Myocyte (in vitro differentiated cells): ENCODE measurements at regions not wholly inside any gene's neighbourhood (a gene's known extent, or its start where the extent isn't known, plus 50 kb on each side); places are given as distances from the start of the nearest gene placed in this dataset.
"Not testable (repeated sequence)": the region's sequence is repeated elsewhere in the genome, so short reads cannot be mapped to it uniquely, and the experiment has no call there.

Experiments used
- DNase-seq: peaks from one replicate; pipeline ENCODE4 v3.0.0-alpha.2; 2012; ENCODE audit warnings: low read depth

- DNase-seq = no peak
These were observed 141.2 kb upstream of the ASB18 start for GRCh38 chr2:236405357-236405756.

GRCh38 chr2:236408090-236408489, 143.9 kb upstream of the ASB18 start:
- DNase-seq = no peak

GRCh38 chr2:236408786-236409185, 144.6 kb upstream of the ASB18 start:
- no peak for DNase-seq

GRCh38 chr2:236415684-236416444, 151.7 kb upstream of the ASB18 start:
- DNase-seq = no peak

- no peak for DNase-seq
These were observed 152.5 kb upstream of the ACKR3 start for GRCh38 chr2:236417150-236417549.

GRCh38 chr2:236430584-236430983, 139.0 kb upstream of the ACKR3 start:
- DNase-seq = no peak

DNA sequence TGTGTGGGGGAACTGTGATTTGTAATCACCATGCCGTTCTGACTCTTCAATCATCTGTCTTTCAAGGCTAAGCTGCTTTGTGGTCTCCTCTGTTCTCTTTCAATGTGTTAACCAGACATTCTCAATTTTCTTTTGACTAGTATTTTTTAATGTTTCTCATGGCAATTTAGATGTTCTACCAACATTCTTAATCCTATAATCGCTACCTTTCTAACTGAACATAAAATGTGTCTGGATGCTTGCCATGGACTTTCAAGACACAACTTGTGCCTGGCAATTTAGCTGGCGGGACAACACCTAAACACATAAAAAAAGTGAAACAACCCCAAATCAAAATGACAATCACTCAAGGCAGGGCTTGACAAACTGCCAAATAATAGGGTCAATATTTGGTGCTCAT, 135.0 kb upstream of the ACKR3 start:
- no peak for DNase-seq

DNA sequence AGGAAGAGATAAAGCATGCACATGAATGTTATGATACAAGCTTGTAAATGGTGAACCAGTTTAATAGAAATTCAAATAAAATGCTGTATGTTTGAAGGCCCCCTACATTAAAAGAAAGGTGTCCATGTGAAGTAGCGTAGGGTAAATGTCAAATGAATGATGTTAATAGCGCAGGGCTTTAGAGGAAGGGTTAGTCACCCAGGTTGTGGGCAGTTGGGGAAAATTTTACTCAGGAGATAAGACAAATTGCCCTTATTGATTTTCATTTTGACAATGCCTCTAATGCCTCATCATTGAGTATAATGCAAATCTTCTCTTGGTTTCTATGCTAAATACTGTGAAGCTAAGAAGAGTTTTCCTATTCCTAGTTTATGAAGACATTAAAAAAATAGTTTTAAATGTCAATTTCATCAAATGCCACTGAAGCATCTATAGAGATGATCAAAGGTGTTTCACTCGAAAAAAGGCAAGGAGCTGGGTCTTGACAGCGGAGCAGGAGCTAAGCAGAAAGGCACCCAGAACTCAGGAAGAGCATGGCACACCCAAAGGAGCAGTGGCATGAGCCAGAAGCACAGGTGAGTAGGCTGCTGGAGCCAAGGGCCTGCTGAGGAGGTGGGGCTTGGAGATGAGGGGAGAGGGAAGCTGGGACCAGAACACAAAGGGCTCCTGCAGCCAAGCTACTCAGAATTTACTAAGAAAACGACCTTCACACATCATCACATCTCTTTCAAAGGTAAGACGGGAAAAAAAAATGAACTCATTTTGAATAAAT, 129.3 kb upstream of the ACKR3 start:
- no peak for DNase-seq

DNA sequence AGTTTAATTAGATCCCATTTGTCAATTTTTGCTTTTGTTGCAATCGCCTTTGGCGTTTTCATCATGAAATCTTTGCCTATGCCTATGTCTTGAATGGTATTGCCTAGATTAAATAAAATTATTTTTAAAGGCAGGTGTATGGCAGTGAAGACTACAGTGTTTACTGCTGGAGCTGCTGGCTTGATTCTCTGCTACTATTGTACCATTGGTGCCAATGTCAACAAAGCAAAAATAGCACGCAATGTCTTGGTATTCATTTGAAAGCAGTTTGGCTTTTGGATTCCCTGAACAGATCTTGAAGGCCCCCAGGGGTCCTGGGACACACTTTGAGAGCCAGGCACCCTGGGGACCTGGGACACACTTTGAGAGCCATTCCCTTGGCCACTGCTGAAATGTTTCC, 125.4 kb upstream of the ACKR3 start:
- no peak for DNase-seq

DNA sequence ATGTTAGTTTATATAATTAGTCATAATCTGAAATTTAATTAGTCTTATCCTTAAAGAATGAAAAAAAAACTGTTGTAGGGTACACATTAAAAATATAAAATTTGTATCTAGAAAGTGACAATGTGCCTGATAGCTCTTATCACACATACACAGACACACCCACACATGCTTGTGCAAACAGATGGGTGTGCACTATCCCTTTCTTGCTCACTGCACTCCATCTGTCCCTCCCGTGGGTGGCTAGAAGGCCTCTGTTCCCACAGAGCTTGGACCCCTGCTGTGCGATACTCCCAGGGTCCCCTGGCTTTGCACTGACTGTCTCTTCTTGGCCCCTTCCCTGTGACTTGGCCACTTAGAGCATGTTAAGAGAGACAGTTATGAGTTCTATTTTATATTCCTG, 123.9 kb upstream of the ACKR3 start:
- DNase-seq = no peak

DNA sequence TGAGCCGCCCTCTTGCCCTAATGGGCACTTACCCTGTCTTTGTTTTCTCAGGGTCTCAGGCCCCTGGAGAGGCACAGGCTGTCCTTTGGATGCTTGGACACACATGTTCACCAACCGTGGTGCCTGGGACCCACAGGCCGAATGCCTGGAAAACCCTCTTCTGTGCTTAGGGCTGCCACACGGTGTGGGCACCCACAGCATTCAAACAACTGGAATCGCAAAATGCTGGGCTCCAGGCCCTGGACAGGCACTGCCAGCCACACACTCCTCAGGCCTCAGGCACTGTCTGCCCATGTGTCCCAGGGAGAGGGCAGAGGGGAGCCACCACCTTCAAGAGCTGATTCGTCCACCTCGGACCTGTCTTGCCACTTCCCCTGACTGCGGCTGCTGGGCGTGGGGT, 123.1 kb upstream of the ACKR3 start:
- no peak for DNase-seq

DNA sequence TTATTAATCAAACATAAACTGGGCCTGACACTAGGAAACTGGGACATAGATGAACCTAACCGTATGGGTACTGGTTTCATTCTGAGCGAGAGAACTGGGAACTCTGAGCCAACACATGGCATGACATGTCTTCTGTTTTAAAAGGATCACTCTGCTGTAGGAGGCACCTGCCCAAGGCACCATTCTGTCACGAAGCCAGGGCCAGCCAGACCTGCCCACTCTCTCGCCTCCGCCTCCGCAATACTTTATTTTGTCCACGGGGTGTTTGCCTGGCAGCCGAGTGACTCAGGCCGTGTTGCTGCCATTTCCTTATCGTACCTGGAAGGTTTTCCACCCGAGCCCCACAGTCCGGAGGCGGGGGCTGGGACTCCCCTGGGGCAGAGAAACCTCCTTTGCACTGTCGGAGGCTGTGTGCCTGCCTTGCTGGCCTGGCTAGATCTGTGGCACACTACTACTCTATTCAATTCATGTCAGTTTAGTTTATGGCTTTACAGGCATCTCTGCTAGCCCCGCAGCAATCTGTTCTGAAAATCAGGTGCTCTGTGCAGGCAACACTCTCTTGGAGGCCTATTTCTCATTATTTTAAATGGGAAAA, 120.4 kb upstream of the ACKR3 start:
- DNase-seq = no peak

DNA sequence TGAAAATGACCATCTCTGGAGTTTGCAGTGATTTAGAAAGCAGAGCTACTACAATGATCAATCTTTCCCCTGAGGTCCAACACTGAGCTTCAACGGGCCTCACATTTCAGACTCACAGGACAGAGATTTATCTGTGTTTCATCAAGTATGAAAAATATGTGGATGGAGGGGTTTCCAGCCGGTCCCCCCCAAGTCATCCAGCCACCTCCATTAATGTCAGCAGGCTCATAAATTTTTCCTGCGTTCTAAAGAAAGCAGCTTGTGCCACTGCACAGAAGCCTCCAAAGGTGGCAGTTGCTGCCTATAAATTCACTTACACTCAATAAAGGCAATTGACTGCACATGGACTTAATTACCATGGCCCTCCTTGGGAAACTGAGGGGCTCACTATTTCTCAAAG, 117.4 kb upstream of the ACKR3 start:
- DNase-seq = no peak

GRCh38 chr2:236454076-236454475, 115.5 kb upstream of the ACKR3 start:
- no peak for DNase-seq

GRCh38 chr2:236459393-236459792, 110.2 kb upstream of the ACKR3 start:
- no peak for DNase-seq

DNA sequence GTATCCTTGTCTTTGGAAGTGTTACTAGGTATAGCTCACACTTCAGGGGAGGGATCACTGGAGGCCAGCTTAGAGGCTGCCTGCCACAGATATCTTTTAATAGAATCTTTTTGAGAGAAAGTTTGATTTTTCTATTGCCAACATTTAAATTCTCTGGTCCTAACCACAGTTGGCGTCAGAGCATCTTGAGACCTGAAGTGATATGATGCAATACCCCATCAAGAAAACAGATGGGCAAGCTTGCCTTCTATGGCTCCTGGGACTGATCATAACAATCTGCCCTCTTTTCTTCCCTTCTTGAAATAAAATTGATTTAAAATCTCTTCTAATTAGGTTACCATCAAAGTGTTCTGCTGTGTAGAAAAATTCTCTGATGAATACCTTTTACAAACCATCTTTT, 105.5 kb upstream of the ACKR3 start:
- DNase-seq = no peak

- DNase-seq = no peak
These were observed 96.7 kb upstream of the ACKR3 start for GRCh38 chr2:236472720-236473495.

DNA sequence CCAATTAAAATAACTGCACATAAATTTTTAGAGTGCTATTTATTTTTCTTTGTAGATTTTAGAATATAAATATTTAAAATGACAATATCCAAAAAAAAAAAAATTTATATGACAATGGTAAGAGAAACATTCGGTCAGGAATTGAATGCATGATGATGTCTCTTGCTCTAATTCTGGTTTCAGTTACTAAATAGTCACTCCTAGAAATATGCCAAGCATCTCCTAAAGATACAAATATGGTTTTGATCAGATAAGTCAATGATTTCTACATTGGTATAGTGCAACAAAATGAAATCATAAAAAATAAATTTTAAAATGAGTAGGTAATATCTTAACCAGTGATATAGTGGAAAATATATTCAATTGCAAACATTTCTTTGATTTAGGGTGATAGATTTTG, 95.9 kb upstream of the ACKR3 start:
- no peak for DNase-seq

GRCh38 chr2:236479814-236480213, 89.8 kb upstream of the ACKR3 start:
- DNase-seq = no peak

- no peak for DNase-seq
These were observed 86.5 kb upstream of the ACKR3 start for GRCh38 chr2:236483102-236483501.

DNA sequence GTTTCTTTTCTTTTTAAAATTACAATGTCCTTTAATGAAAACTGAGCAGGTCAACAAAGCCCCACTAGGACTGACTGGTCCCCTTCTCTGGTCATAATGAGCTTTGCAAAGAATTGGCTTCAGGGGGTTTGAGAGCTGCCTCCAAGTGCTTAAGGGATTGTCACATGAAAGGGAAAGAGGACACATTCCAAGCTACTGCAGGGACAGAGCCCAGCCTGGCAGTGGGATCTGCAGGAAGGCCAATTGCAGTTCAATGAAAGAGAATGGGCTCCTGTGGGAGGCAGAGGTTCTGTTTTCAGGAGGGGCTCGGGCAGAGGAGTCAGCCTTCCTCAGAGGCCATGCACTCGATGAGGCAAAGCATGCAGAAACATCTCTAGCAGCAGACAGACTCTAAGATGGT, 84.1 kb upstream of the ACKR3 start:
- no peak for DNase-seq

GRCh38 chr2:236489083-236489482, 80.5 kb upstream of the ACKR3 start:
- not testable (repeated sequence) for DNase-seq
